Loucy (cell line): ENCODE measurements at regions not wholly inside any gene's neighbourhood (a gene's known extent, or its start where the extent isn't known, plus 50 kb on each side); places are given as distances from the start of the nearest gene placed in this dataset.

ENCODE experiments used
- H2AFZ ChIP-seq: fragments of 200-600 bp; sonication (generic); 2 replicates; pipeline ENCODE4 v1.6.0; 2016; ENCODE audit warnings: antibody characterized with exemption, mild to moderate bottlenecking, low read length, moderate library complexity
- H3F3A ChIP-seq: fragments of 200-600 bp; 2 replicates; pipeline ENCODE4 v1.6.0; 2016; ENCODE audit warnings: antibody characterized with exemption, low read depth, mild to moderate bottlenecking
- H3K27me3 ChIP-seq: fragments of 200-600 bp; sonication (generic); 2 replicates; pipeline ENCODE4 v1.6.1; 2014; ENCODE audit warnings: low read length, mild to moderate bottlenecking; ENCODE audit not compliant: insufficient read depth, poor library complexity, severe bottlenecking
- H3K36me3 ChIP-seq: fragments of 200-600 bp; sonication (generic); 2 replicates; pipeline ENCODE4 v1.6.1; 2016; ENCODE audit warnings: low read length; ENCODE audit not compliant: insufficient read depth
- H3K4me1 ChIP-seq: fragments of 200-600 bp; sonication (generic); 2 replicates; pipeline ENCODE4 v1.5.1; 2014; ENCODE audit warnings: low read length, mild to moderate bottlenecking; ENCODE audit not compliant: insufficient read depth, poor library complexity, severe bottlenecking
- H3K4me2 ChIP-seq: fragments of 200-600 bp; sonication (generic); 2 replicates; pipeline ENCODE4 v1.6.0; 2014; ENCODE audit warnings: antibody characterized with exemption, low read length, low read depth, mild to moderate bottlenecking; ENCODE audit not compliant: poor library complexity, severe bottlenecking
- H3K4me3 ChIP-seq: fragments of 200-600 bp; sonication (generic); 2 replicates; pipeline ENCODE4 v1.5.1; 2014; ENCODE audit warnings: low read length, mild to moderate bottlenecking, mixed read lengths; ENCODE audit not compliant: poor library complexity, severe bottlenecking
- H3K79me2 ChIP-seq: fragments of 200-600 bp; sonication (generic); 2 replicates; pipeline ENCODE4 v1.6.1; 2014; ENCODE audit warnings: low read length; ENCODE audit not compliant: insufficient read depth
- H3K9ac ChIP-seq: fragments of 200-600 bp; sonication (generic); 2 replicates; pipeline ENCODE4 v1.6.0; 2014; ENCODE audit warnings: mild to moderate bottlenecking, low read depth, low read length, moderate library complexity; ENCODE audit not compliant: poor library complexity, severe bottlenecking
- H3K9me2 ChIP-seq: fragments of 200-600 bp; sonication (generic); replicated peaks from 2 replicates; pipeline ENCODE4 v1.6.1; 2016; ENCODE audit warnings: low read depth, low read length, mixed read lengths
- H3K9me3 ChIP-seq: fragments of 200-600 bp; sonication (generic); 2 replicates; pipeline ENCODE4 v1.6.1; 2014; ENCODE audit warnings: mild to moderate bottlenecking, antibody characterized with exemption, low read length, low read depth; ENCODE audit not compliant: insufficient read depth
- H4K20me1 ChIP-seq: fragments of 200-600 bp; sonication (generic); 2 replicates; pipeline ENCODE4 v1.6.0; 2014; ENCODE audit warnings: antibody characterized with exemption, low read length, mild to moderate bottlenecking; ENCODE audit not compliant: insufficient read depth, poor library complexity, severe bottlenecking
- CTCF ChIP-seq: fragments of 200-600 bp; sonication (generic); conservative IDR thresholded peaks from 2 replicates; pipeline ENCODE4 v1.5.1; 2014; ENCODE audit warnings: mild to moderate bottlenecking, antibody characterized with exemption, low read length
- EZH2phosphoT487 ChIP-seq: fragments of 200-600 bp; IDR thresholded peaks from 2 replicates; pipeline ENCODE4 v1.6.1; 2018; ENCODE audit warnings: antibody characterized with exemption, mild to moderate bottlenecking, moderate library complexity, borderline replicate concordance

GRCh38 chr1:2962061-2962460 is 59.2 kb upstream of the ACTRT2 start:
- Histone ChIP-seq H3K9me2 (no peaks in the 10 kb centered on the region), H3K9ac (no peak overlapping the region), H3K79me2 (no peaks in the 10 kb centered on the region), H2AFZ (no peak overlapping the region), H3K36me3 (no peaks in the 10 kb centered on the region), H3K4me2 (no peak overlapping the region), H3K4me3 (no peak overlapping the region), H3F3A (no peaks in the 10 kb centered on the region), H3K4me1 (no peaks in the 10 kb centered on the region), H3K9me3 (peaks cover 5% of the 10 kb centered on the region; the same call in 1 of the 2 replicates), H3K27me3 (no peaks in the 10 kb centered on the region), H4K20me1 (no peaks in the 10 kb centered on the region)
- no peak for TF ChIP-seq CTCF
- no peak for TF ChIP-seq EZH2phosphoT487

GRCh38 chr1:2962541-2962940 is 58.7 kb upstream of the ACTRT2 start:
- H4K20me1 ChIP-seq: no peaks in the 10 kb centered on the region
- no peaks in the 10 kb centered on the region for H3K79me2 ChIP-seq
- no peak overlapping the region for H3K9ac ChIP-seq
- TF ChIP-seq CTCF: no peak
- no peak for TF ChIP-seq EZH2phosphoT487
- no peak overlapping the region for H3K4me3 ChIP-seq
- H2AFZ ChIP-seq: no peak overlapping the region
- no peak overlapping the region for H3K4me2 ChIP-seq
- no peaks in the 10 kb centered on the region for H3K36me3 ChIP-seq
- no peaks in the 10 kb centered on the region for H3F3A ChIP-seq
- peaks cover 4% of the 10 kb centered on the region; the same call in 1 of the 2 replicates for H3K9me3 ChIP-seq
- no peaks in the 10 kb centered on the region for H3K9me2 ChIP-seq
- H3K4me1 ChIP-seq: no peaks in the 10 kb centered on the region
- H3K27me3 ChIP-seq: no peaks in the 10 kb centered on the region

GRCh38 chr1:2962946-2963345 is 58.3 kb upstream of the ACTRT2 start:
- no peak overlapping the region for H3K4me3 ChIP-seq
- H2AFZ ChIP-seq: no peak overlapping the region

More at GRCh38 chr1:2962946-2963345, 58.3 kb upstream of the ACTRT2 start:
- no peaks in the 10 kb centered on the region for H3F3A ChIP-seq
- no peaks in the 10 kb centered on the region; the same call in 1 of the 2 replicates for H3K9me3 ChIP-seq
- no peaks in the 10 kb centered on the region for H3K9me2 ChIP-seq
- TF ChIP-seq CTCF (no peak), EZH2phosphoT487 (no peak)
- H3K36me3 ChIP-seq: no peaks in the 10 kb centered on the region
- H3K79me2 ChIP-seq: no peaks in the 10 kb centered on the region
- no peak overlapping the region for H3K9ac ChIP-seq
- H3K27me3 ChIP-seq: no peaks in the 10 kb centered on the region
- H4K20me1 ChIP-seq: no peaks in the 10 kb centered on the region
- no peak overlapping the region for H3K4me2 ChIP-seq
- H3K4me1 ChIP-seq: no peaks in the 10 kb centered on the region
